ENCODE measurements at regions not wholly inside any gene's neighbourhood (a gene's known extent, or its start where the extent isn't known, plus 50 kb on each side); places are given as distances from the start of the nearest gene placed in this dataset.

DNA sequence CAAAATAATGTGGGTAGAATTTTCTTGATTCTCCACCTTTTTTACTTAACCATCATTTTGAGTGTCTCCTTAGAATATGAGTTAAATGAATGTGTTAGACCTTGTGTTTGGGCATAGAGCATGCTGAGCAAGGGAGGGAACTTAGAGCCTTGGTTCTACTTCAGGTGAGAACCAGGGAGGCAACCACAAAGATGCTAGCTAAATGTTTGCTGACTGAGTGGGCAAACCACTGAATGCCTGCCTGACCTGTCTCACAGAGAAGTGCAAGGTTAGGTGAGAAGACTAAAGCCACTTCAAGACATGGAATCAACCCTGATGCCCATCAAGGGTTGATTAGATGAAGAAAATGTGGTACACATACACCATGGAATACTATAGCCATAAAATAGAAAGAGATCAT is 242.6 kb upstream of the ZNF32 start:
- no peak overlapping the region for H3K4me2 ChIP-seq (ENCODE audit: low read depth, low read length, poor library complexity, severe bottlenecking)
- no peaks in the 10 kb centered on the region for H4K20me1 ChIP-seq (ENCODE audit: insufficient read depth, low read length, poor library complexity, severe bottlenecking)
- H3F3A ChIP-seq (ENCODE audit: low read depth): no peaks in the 10 kb centered on the region
- TF ChIP-seq, protein P1, sequence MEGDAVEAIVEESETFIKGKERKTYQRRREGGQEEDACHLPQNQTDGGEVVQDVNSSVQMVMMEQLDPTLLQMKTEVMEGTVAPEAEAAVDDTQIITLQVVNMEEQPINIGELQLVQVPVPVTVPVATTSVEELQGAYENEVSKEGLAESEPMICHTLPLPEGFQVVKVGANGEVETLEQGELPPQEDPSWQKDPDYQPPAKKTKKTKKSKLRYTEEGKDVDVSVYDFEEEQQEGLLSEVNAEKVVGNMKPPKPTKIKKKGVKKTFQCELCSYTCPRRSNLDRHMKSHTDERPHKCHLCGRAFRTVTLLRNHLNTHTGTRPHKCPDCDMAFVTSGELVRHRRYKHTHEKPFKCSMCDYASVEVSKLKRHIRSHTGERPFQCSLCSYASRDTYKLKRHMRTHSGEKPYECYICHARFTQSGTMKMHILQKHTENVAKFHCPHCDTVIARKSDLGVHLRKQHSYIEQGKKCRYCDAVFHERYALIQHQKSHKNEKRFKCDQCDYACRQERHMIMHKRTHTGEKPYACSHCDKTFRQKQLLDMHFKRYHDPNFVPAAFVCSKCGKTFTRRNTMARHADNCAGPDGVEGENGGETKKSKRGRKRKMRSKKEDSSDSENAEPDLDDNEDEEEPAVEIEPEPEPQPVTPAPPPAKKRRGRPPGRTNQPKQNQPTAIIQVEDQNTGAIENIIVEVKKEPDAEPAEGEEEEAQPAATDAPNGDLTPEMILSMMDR (conservative IDR thresholded peaks at IDR 0.05; ENCODE audit: low read length): no peak
- TF ChIP-seq EZH2phosphoT487 (IDR thresholded peaks at IDR 0.05; ENCODE audit: borderline replicate concordance): no peak
- H3K4me1 ChIP-seq (ENCODE audit: insufficient read depth, low read length, poor library complexity, severe bottlenecking): no peaks in the 10 kb centered on the region
- no peak overlapping the region for H2AFZ ChIP-seq (ENCODE audit: low read length)
- H3K9me2 ChIP-seq (replicated peaks; ENCODE audit: low read depth, low read length): no peaks in the 10 kb centered on the region
- no peaks in the 10 kb centered on the region for H3K36me3 ChIP-seq (ENCODE audit: insufficient read depth, low read length)
- H3K4me3 ChIP-seq (ENCODE audit: low read length, poor library complexity, severe bottlenecking): no peak overlapping the region
- no peaks in the 10 kb centered on the region for H3K79me2 ChIP-seq (ENCODE audit: insufficient read depth, low read length)
- no peaks in the 10 kb centered on the region for H3K27me3 ChIP-seq (ENCODE audit: insufficient read depth, low read length, poor library complexity, severe bottlenecking)
- no peaks in the 10 kb centered on the region for H3K9me3 ChIP-seq (ENCODE audit: insufficient read depth, low read depth, low read length)
- H3K9ac ChIP-seq (ENCODE audit: low read depth, low read length, poor library complexity, severe bottlenecking): no peak overlapping the region

- no peaks in the 10 kb centered on the region for H3K79me2 ChIP-seq (ENCODE audit: insufficient read depth, low read length)
- no peak overlapping the region for H3K9ac ChIP-seq (ENCODE audit: low read depth, low read length, poor library complexity, severe bottlenecking)
- no peaks in the 10 kb centered on the region for H3K27me3 ChIP-seq (ENCODE audit: insufficient read depth, low read length, poor library complexity, severe bottlenecking)
- no peak overlapping the region for H3K4me2 ChIP-seq (ENCODE audit: low read depth, low read length, poor library complexity, severe bottlenecking)
- no peak overlapping the region for H2AFZ ChIP-seq (ENCODE audit: low read length)
- no peaks in the 10 kb centered on the region for H3K9me2 ChIP-seq (replicated peaks; ENCODE audit: low read depth, low read length)
- H3K36me3 ChIP-seq (ENCODE audit: insufficient read depth, low read length): no peaks in the 10 kb centered on the region
- H4K20me1 ChIP-seq (ENCODE audit: insufficient read depth, low read length, poor library complexity, severe bottlenecking): no peaks in the 10 kb centered on the region
- no peaks in the 10 kb centered on the region for H3K4me1 ChIP-seq (ENCODE audit: insufficient read depth, low read length, poor library complexity, severe bottlenecking)
- no peaks in the 10 kb centered on the region for H3K9me3 ChIP-seq (ENCODE audit: insufficient read depth, low read depth, low read length)
- TF ChIP-seq, protein P1 (conservative IDR thresholded peaks at IDR 0.05; ENCODE audit: low read length): no peak
- TF ChIP-seq EZH2phosphoT487 (IDR thresholded peaks at IDR 0.05; ENCODE audit: borderline replicate concordance): no peak
- no peaks in the 10 kb centered on the region for H3F3A ChIP-seq (ENCODE audit: low read depth)
- H3K4me3 ChIP-seq (ENCODE audit: low read length, poor library complexity, severe bottlenecking): no peak overlapping the region
Observed at GRCh38 chr10:43890124-43890523, 241.4 kb upstream of the ZNF32 start.

GRCh38 chr10:43888586-43888985 is 239.9 kb upstream of the ZNF32 start:
- Histone ChIP-seq H3K4me2 (ENCODE audit: low read depth, low read length, poor library complexity, severe bottlenecking) (no peak overlapping the region), H4K20me1 (ENCODE audit: insufficient read depth, low read length, poor library complexity, severe bottlenecking) (no peaks in the 10 kb centered on the region), H3F3A (ENCODE audit: low read depth) (no peaks in the 10 kb centered on the region), H3K79me2 (ENCODE audit: insufficient read depth, low read length) (no peaks in the 10 kb centered on the region), H3K9me2 (replicated peaks; ENCODE audit: low read depth, low read length) (no peaks in the 10 kb centered on the region), H3K36me3 (ENCODE audit: insufficient read depth, low read length) (no peaks in the 10 kb centered on the region), H3K27me3 (ENCODE audit: insufficient read depth, low read length, poor library complexity, severe bottlenecking) (no peaks in the 10 kb centered on the region), H2AFZ (ENCODE audit: low read length) (no peak overlapping the region), H3K4me1 (ENCODE audit: insufficient read depth, low read length, poor library complexity, severe bottlenecking) (no peaks in the 10 kb centered on the region), H3K9ac (ENCODE audit: low read depth, low read length, poor library complexity, severe bottlenecking) (no peak overlapping the region), H3K9me3 (ENCODE audit: insufficient read depth, low read depth, low read length) (no peaks in the 10 kb centered on the region), H3K4me3 (ENCODE audit: low read length, poor library complexity, severe bottlenecking) (no peak overlapping the region)
- no peak for TF ChIP-seq EZH2phosphoT487 (IDR thresholded peaks at IDR 0.05; ENCODE audit: borderline replicate concordance)
- TF ChIP-seq, protein P1 (conservative IDR thresholded peaks at IDR 0.05; ENCODE audit: low read length): no peak
